GM19324 (cell line): ENCODE measurements at regions not wholly inside any gene's neighbourhood (a gene's known extent, or its start where the extent isn't known, plus 50 kb on each side); places are given as distances from the start of the nearest gene placed in this dataset.

ENCODE experiments used
- ATAC-seq: cut with Tn5 transposase; IDR thresholded peaks from one replicate; pipeline ENCODE4 v1.9.1; 2021; ENCODE audit warnings: mild to moderate bottlenecking, moderate library complexity; ENCODE audit not compliant: unreplicated experiment, low FRiP score

DNA sequence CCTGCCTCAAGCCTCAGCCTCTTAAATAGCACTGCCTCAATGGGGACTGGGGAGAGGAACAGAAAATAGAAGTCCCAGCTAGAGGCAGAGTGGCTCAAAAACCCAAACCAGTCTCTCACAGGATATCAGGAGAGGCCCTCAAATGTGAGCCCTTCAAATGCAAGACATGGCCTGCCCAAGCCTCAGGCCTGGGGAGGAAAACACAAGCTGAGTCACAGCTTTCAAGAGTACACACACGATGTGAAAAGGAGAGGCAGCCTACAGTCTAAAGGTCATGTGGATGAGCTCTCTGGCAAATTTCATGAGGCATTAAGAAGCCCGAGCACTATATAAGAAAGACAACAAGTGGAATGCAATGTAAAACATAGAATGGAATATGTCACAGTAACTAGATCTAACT lies 316.6 kb upstream of the MEX3C start:
- no peak for ATAC-seq

DNA sequence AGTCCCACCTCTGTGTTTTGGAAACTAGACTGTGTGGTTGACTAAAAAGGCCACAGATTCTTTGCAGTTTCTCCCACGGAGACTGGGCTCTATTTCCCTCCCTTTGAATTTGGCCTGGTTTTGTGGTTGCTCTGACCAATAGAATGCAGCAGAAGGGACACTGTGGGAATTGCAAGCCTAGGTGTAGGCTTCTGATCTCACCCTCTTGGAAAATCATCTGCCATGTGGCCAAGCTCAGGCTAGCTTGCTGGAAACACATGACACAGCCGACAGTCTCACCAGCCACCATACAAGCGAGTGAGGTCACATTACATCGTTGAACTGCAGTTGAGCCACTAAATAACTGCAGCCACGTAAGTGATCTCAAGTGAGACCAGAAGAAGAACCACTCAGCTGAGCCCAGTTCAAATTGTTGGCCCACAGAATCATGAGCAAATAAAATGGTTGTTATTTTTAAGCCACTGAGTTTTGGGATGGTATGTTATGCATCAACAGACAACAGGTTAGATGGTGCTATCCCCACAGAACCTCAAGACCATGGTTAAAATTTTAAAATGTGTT lies 319.1 kb upstream of the MEX3C start:
- ATAC-seq: no peak

DNA sequence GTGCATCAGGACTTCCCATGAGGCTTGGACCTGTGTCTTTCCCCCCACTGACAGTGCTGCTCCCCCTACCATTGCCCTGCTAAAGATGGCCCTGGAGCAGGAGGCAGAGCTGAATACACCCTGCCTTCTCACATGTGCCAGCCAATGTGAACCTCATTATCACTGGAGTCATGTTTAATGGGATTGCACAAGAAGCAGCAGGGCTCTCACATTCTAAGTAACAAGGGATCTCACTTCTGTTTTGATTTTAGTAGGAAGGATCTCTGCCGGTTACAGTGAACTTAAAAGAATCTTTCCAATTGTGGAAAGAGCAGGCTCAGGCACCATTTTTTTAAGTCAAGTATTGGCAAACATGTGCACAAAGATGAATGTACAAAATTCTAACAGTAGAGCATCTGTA lies 322.1 kb upstream of the MEX3C start:
- no peak for ATAC-seq

DNA sequence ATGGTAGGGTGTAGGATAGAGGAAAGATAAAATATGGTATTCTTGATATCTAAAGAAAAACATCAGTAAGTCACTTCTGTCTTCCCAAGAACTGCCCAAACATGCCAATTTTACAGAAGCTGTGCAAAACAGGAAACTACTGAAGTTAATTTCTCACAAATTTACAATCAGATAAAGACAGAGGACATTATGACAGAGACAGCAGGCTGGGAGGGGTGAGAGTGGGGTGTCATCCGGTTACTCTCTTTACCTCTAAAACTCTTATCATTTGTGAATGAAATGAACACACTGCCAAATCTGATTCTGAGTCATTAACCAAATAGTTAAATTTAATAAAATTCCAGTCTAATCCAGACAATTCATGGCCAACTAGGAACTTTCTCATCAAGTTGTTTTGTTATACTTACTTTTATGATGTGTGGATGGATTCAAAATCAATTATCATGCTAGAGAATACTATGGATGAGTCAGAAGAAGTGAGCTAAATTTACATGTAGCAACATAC lies 323.2 kb upstream of the MEX3C start:
- ATAC-seq: no peak

DNA sequence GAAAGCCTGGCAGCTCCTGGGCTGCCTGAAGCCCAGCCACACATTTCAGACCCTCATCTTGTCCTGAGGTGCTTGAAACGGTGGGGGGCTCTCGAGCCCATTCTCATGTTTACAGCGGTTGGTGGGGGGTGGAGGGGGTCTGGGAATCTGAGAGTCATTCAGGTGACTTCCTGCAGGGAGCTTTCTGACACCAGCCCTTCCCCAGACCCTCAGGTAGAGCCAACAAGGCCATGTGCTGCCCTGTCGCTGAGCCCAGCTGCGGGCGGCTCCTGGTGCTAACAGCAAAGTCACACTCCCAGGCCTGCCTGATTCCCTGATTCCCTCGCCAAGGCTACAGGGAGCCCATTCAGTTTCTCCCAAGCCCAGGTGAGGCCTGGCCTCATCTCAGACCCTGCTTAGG lies 324.9 kb upstream of the MEX3C start:
- ATAC-seq: no peak

DNA sequence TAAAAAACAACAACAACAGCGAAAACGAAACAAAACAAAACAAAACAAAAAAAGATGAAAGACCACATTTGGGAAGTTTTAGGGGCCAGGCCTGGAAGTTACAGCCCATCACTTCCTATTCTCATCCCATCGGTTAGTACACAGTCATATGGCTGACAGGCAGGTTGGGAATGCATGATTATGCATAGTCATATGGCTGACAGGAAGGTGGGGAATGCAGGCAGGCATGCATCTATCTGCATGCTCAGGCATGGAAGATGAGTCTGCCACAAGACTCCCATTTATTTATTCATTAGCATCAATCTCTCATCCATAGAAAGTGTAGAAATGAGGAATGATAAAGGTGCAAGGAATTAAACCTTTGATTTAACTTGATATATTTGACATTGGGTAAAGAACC lies 325.3 kb upstream of the MEX3C start:
- ATAC-seq: no peak

DNA sequence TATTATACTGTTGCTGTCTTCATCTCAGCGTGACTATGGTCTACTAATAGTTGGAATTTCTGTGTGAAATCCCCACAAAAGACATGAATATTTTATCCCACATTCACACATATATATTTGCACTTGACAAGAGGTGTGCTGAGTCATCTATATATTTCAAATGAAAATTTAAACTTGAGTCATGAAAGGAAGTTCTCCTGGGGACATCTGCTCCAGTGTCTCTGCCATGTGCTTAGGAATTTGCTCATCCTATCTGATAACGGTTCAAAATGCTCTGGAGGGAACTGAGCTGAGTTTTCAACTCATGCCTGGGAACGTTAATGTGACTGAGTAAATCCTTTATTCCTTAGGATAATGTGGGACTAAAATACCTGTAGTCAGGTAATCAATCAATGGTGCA lies 326.2 kb upstream of the MEX3C start:
- ATAC-seq: no peak

DNA sequence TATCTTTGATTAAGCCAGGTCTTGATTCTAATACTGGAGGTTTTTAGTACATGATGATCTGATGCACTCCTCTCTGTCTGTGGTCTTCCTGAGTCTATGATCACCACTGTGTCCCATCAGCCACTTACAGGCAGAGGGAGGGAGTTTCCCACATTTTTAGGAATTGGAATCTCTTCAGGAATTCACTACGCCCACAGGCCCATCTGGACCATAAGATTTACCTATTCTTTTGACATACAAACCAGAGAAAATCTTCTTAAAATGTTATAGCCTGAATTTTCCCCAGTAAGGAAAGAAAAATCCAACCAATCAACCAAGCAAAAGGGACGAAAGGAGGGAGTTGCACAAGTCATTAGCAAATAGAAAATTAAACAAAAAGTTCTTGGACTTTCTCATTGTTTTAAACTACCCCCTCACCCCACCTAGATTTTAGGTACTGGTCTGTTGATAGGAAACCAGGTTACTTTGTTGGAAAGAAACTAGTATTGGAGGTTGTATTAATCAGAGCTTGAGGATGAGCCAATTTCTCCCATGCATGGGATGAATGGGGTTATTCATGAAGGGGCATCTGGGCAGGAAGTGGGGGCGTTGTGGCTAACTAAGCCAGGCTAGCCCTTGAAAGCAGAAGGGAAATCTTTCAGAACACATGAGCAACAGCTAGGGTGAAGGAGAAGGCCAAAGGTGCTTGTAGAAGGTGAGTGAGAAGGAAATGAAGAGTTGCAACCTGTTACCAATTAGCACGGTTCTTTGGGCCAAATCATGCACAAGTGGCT lies 328.2 kb upstream of the MEX3C start:
- no peak for ATAC-seq

DNA sequence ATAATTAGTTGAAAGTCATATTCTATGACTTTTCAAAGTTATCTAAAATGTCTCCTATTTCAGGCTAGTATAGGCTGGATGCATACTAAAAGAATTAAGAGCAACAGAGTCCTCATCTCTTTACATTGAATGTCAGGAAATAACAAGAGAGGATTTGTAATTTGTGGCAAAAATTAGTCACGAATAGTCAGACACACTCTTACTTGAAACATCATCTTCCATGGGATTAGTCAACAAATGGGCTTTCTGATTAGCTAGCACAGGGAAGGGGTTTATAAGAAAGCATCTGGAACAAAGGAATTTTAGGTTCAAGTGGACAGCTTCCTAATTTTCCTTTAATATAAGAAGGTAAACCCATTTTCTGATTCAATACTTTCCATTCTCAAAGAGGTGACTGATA lies 330.3 kb upstream of the MEX3C start:
- ATAC-seq: no peak

DNA sequence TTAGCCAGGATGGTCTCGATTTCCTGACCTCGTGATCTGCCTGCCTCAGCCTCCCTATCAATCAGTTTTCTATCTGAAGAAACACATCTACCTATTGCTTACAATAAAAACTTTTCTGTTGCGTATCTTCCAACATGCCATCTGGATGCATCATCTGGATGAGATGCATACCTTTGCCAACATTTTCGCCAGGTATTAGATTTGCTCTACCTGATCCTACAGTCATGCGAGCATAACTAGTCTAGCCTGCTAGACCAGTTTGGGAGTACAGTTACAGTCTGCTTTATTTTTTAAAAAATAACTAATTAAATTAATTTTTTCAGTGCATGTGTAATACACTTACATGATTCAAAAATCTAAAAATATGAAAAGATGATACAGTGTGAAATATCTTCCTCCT lies 334.0 kb upstream of the MEX3C start:
- no peak for ATAC-seq

DNA sequence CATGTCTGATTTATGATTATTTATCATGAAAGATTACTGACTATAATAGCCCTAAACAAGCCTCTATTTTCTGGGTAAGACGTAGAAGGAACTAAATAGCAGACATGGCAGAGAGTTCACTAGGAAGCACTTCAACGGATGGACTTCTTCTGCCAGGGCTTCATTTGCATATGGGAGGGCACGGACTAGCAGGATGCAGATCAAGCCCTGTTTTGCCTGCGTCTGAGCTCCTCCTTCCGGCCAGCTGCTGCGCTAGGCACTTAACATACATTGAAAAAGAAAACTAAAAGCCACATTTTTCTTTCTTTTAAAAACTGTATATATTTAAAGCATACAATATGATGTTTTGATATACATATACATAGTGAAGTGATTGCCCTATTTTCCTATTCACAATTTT lies 340.0 kb upstream of the MEX3C start:
- peak; percentile 86 for ATAC-seq

DNA sequence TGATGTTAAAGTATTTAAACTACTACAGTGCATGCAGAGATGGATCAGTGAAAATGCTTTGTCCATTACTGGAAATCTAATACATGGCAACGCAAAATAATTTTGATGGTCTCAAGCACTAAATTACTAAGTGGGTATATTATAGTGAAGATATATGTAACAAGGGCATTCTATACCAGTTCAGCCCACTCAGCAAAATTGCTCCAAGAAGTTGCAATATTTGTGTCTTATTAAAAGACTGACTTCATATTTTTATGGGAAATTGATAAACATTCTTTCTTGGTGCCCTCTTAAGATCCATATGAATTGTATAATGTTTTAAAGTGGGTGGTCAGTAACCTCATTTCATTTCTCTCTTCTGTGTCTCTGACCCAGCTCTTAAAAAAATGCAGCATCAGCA lies 343.1 kb upstream of the MEX3C start:
- ATAC-seq: no peak

DNA sequence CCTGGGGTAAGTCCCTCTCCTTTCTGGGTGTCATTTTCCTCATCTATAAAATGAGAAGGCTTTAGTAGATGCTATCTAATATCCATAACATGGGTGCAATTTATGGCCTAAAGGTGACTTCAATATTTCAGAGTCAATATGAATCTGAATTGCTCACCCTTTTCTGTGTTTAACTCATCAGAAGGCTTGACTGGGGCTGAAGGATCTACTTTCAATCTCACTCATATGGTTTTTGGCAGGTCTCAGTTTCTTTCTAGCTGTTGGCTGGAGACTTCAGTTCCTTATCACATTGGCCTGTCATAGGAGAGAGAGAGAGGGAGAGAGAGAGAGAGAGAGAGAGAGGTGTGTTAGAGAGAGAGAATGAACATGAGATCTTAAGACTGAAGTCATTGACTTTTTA lies 343.7 kb upstream of the MEX3C start:
- ATAC-seq: no peak

DNA sequence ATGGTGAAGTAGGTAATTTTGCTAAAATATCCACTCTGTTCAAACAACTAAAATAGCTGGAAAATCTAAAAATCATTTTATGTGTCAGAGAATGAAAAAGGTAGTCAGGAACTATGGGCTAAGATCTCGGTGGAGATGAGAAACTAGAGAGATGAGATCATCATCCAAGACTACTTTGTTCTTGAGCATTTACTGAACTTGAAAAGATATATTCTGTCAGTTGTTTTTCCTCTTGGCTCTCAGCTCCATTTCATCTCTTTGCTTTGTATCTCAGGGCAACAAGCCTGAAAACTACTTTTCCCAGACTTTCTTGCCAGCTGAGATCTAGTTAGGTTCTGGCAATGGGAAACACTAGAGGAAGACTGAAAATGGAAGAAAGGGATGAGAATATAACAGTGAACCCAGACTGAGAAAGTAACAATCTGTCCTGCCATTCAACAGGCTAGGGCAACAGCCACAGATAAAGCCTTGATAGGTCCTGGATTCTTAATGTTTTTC lies 346.2 kb upstream of the MEX3C start:
- ATAC-seq: no peak

DNA sequence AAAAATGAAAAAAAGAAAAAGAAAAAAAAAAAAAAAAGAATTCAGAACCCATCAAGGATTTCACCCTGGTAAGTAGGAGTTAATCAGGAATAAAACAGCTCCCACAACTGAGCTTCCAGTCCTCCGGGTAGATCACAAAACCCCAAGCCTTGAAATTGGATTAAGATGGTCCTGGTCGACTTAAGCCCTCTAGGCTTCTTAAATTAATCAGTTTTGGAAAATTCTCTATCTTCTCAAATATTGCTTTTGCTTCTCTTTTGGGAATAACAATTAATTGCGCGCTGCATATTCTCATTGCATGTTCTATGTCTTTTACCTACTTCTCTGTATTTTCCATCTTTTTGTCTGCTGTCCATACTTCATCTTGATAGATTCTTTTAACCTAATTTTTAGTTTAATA lies 348.0 kb upstream of the MEX3C start:
- ATAC-seq: no peak

DNA sequence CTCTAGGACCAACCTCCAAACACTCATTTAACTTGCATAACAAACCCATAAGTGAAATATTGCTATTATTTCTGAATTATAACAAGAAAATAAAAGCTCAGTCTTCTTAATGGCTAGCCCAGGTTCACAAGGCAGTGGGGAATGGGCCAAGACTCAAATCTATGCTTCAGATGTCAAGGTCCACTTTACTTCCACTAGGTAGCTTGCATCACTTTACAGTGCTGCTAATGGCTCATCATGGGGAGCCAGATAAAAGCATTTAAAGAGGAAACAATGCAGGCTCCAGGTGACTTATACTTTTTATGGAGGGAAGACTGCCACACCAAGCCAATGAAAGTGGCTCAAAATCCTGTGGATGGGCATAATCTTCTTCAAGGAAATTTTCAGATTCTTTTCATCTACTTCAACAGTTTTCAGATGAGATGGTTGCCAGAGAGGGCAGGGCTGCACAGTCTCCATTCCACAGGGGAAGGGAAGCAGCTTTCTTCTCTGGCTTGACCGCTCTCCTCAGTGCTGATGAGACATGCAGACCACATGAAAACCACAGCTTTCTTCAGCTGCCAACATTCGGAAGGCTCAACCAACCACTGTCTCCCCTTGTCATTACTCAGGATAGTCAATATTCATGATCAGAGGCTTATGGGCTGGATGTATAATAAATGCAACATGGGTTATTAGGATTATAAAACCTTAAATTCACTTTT lies 361.9 kb upstream of the MEX3C start:
- ATAC-seq: no peak

DNA sequence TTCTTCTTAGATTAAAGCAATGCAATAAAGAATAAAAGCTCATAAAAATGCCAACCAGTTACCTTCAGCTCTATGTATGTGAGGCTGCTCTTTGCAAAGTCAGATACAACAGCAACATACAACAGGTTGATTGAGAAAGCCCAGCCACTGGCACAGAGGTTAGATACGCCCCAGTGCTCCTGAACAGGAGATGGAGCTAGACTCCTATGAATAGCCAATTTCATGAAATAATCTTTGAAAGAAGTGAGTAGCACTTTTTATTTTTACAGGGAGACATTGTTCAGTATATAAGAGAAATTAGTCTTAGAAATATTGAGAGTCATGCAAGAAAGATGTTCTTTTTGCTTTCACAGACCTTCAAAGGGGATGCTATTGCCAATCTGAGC lies 362.4 kb upstream of the MEX3C start:
- no peak for ATAC-seq

DNA sequence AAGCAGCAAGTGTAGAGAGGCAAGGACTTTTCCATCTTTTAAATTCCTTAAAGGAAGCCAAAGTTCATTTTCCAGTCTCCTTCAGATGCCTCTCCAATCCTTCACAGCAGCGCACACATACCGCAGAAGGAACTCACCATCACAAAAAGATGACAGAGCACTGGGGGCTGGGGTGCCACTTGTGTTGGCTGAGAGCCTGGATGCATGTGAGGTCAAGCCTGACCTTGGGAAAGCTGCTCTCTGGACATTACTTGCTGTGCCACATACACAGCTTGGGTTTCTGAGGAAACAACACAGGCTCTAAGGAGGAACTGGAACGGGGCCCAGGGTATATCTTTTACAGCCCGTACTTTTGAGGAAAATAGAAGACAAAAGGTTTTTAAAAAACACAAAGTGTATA lies 364.3 kb upstream of the MEX3C start:
- no peak for ATAC-seq

DNA sequence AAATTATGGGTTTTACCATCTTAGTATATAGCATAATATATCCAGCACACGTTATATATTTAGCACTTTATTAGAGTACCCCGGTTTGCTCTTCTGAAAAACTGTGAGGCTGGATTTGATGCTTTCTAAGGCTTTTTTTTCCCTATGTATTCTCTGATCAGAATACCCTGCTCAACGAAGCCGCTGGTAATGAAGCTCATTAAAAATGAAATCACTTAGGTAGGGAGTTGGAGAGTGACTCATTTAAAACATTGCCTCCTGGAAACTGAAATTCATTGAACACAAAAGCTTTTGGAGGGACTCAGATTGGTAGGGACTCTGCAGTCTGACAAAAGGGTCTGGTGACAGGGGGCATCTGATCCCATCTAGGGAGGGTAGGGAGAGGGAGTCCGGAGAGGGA lies 365.4 kb upstream of the MEX3C start:
- no peak for ATAC-seq

DNA sequence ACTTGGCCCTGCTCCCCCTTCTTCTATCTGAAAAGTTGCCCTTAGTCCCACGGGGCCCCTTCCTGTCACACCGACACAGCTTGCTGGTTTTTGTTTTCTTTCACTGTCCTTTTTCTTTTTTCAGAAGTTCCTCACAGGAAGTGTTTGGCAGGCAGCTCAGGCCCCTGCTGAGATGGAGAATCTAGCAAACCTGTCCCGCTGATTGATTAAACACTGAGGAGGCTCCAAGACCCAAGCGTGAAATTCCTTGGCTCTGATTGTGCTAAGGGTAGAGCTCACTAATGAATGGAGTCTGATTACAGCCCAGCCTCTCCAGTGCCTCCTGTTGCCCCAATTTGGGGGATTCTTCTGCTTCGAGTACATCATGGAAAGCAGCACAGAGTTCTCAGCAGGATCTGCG lies 365.9 kb upstream of the MEX3C start:
- ATAC-seq: no peak

DNA sequence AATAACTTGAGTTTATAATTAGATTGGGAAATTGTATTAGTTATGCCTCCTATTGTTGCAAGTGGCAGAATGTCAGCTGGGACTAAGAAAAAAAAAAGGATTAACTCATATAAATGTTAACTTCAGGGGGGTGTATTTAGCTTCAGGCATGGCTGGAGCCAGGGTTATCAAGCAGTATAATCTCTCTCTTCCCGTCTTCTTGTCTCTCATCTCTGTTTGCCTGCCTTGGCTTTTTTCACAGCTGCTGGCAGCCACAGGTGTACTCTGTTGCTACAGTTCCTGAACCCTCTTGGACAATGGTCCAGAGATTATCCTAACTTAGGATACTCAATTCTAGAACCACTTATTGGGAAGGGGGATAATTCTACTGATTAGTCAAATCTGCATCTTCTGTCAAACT lies 370.7 kb upstream of the MEX3C start:
- ATAC-seq: no peak

DNA sequence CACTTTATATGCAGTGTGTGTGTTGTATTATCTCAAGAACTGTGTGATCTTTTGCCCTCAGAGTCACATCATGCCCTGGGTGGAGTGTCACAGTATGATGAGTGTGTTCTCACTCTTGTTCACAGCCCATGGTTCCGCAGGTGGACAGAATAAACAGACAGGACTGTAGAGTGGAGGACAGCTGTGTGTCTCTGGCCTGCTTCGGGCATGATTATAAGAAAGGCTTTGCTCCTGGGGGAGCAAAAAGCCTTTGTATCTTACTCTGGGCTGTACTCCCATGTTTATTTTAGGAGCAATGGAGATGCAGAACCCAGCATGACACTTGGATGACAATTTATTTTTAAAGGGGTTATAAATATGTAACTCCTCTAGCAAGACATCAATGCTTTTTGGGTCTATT lies 371.7 kb upstream of the MEX3C start:
- no peak for ATAC-seq
